Activated naive CD4-positive, alpha-beta T cell treated with anti-CD3 and anti-CD28 coated beads, Interleukin-2, amount 50 U/mL, for 24 hours (primary cell): ENCODE measurements at regions not wholly inside any gene's neighbourhood (a gene's known extent, or its start where the extent isn't known, plus 50 kb on each side); places are given as distances from the start of the nearest gene placed in this dataset.
"Not testable (repeated sequence)": the region's sequence is repeated elsewhere in the genome, so short reads cannot be mapped to it uniquely, and the experiment has no call there.

Source experiments
- H3K27ac Mint-ChIP-seq: one replicate; pipeline ENCODE4 v1.8.0; 2021; ENCODE audit warnings: mild to moderate bottlenecking, mixed read lengths
- H3K27me3 Mint-ChIP-seq: one replicate; pipeline ENCODE4 v1.8.0; 2021; ENCODE audit warnings: mixed read lengths
- H3K36me3 Mint-ChIP-seq: one replicate; pipeline ENCODE4 v1.8.0; 2021; ENCODE audit warnings: mixed read lengths
- H3K4me1 Mint-ChIP-seq: one replicate; pipeline ENCODE4 v1.8.0; 2021; ENCODE audit warnings: mixed read lengths
- H3K4me3 Mint-ChIP-seq: one replicate; pipeline ENCODE4 v1.8.0; 2021; ENCODE audit warnings: mild to moderate bottlenecking, mixed read lengths
- H3K9me3 Mint-ChIP-seq: one replicate; pipeline ENCODE4 v1.8.0; 2021; ENCODE audit warnings: mixed read lengths

- H3K27ac Mint-ChIP-seq, result no peak overlapping the region
- H3K27me3 Mint-ChIP-seq, result no peaks in the 10 kb centered on the region
- H3K36me3 Mint-ChIP-seq, result no peaks in the 10 kb centered on the region
- no peak overlapping the region for H3K4me3 Mint-ChIP-seq
- no peaks in the 10 kb centered on the region for H3K9me3 Mint-ChIP-seq
- H3K4me1 Mint-ChIP-seq, result no peaks in the 10 kb centered on the region
Observed at GRCh38 chr5:121408778-121409177, 442.9 kb upstream of the FTMT start.

- H3K9me3 Mint-ChIP-seq, result no peaks in the 10 kb centered on the region
- no peak overlapping the region for H3K4me3 Mint-ChIP-seq
- no peaks in the 10 kb centered on the region for H3K36me3 Mint-ChIP-seq
- H3K27me3 Mint-ChIP-seq, result no peaks in the 10 kb centered on the region
- H3K27ac Mint-ChIP-seq, result no peak overlapping the region
- H3K4me1 Mint-ChIP-seq, result no peaks in the 10 kb centered on the region
Observed at GRCh38 chr5:121415270-121415669, 436.4 kb upstream of the FTMT start.

GRCh38 chr5:121421646-121422045, 430.0 kb upstream of the FTMT start:
- Mint-ChIP-seq H3K4me1 (no peaks in the 10 kb centered on the region), H3K27ac (no peak overlapping the region), H3K36me3 (no peaks in the 10 kb centered on the region), H3K9me3 (no peaks in the 10 kb centered on the region), H3K27me3 (no peaks in the 10 kb centered on the region), H3K4me3 (no peak overlapping the region)

GRCh38 chr5:121424976-121425375, 426.7 kb upstream of the FTMT start:
- H3K9me3 Mint-ChIP-seq, result peaks cover 5% of the 10 kb centered on the region
- no peaks in the 10 kb centered on the region for H3K27me3 Mint-ChIP-seq
- H3K4me1 Mint-ChIP-seq, result no peaks in the 10 kb centered on the region
- H3K4me3 Mint-ChIP-seq, result no peak overlapping the region
- H3K27ac Mint-ChIP-seq, result no peak overlapping the region
- H3K36me3 Mint-ChIP-seq, result no peaks in the 10 kb centered on the region

GRCh38 chr5:121426153-121426552, 425.5 kb upstream of the FTMT start:
- Mint-ChIP-seq H3K27ac (no peak overlapping the region), H3K36me3 (no peaks in the 10 kb centered on the region), H3K4me3 (no peak overlapping the region), H3K4me1 (no peaks in the 10 kb centered on the region), H3K27me3 (no peaks in the 10 kb centered on the region), H3K9me3 (peaks cover 6% of the 10 kb centered on the region)

GRCh38 chr5:121429761-121430160, 421.9 kb upstream of the FTMT start:
- Mint-ChIP-seq H3K9me3 (peaks cover 6% of the 10 kb centered on the region), H3K36me3 (no peaks in the 10 kb centered on the region), H3K27ac (no peak overlapping the region), H3K27me3 (no peaks in the 10 kb centered on the region), H3K4me3 (no peak overlapping the region), H3K4me1 (no peaks in the 10 kb centered on the region)

- Mint-ChIP-seq H3K36me3 (no peaks in the 10 kb centered on the region), H3K4me3 (no peak overlapping the region), H3K27me3 (no peaks in the 10 kb centered on the region), H3K4me1 (no peaks in the 10 kb centered on the region), H3K9me3 (peaks cover 6% of the 10 kb centered on the region), H3K27ac (no peak overlapping the region)
Observed at GRCh38 chr5:121430538-121430937, 421.1 kb upstream of the FTMT start.

- H3K4me3 Mint-ChIP-seq, result no peak overlapping the region
Observed at GRCh38 chr5:121445511-121445910, 406.2 kb upstream of the FTMT start.

GRCh38 chr5:121462441-121462840, 389.2 kb upstream of the FTMT start:
- Mint-ChIP-seq H3K27me3 (no peaks in the 10 kb centered on the region), H3K4me1 (no peaks in the 10 kb centered on the region), H3K4me3 (no peak overlapping the region), H3K27ac (no peak overlapping the region), H3K9me3 (no peaks in the 10 kb centered on the region), H3K36me3 (no peaks in the 10 kb centered on the region)

More at GRCh38 chr5:121445511-121445910, 406.2 kb upstream of the FTMT start:
- Mint-ChIP-seq H3K27me3 (no peaks in the 10 kb centered on the region), H3K27ac (no peak overlapping the region), H3K9me3 (peaks cover 20% of the 10 kb centered on the region), H3K36me3 (no peaks in the 10 kb centered on the region), H3K4me1 (no peaks in the 10 kb centered on the region)

- not testable (repeated sequence) for H3K4me1 Mint-ChIP-seq, H3K27me3 Mint-ChIP-seq, H3K36me3 Mint-ChIP-seq, H3K27ac Mint-ChIP-seq, H3K4me3 Mint-ChIP-seq, H3K9me3 Mint-ChIP-seq
Observed at GRCh38 chr5:121471222-121471621, 380.5 kb upstream of the FTMT start.

GRCh38 chr5:121478636-121479035, 373.0 kb upstream of the FTMT start:
- Mint-ChIP-seq H3K27me3 (no peaks in the 10 kb centered on the region), H3K36me3 (no peaks in the 10 kb centered on the region), H3K9me3 (no peaks in the 10 kb centered on the region), H3K4me1 (no peaks in the 10 kb centered on the region), H3K27ac (no peak overlapping the region), H3K4me3 (no peak overlapping the region)

- Mint-ChIP-seq H3K27ac (no peak overlapping the region), H3K36me3 (no peaks in the 10 kb centered on the region), H3K27me3 (no peaks in the 10 kb centered on the region), H3K9me3 (no peaks in the 10 kb centered on the region), H3K4me3 (no peak overlapping the region), H3K4me1 (no peaks in the 10 kb centered on the region)
Observed at GRCh38 chr5:121479337-121479736, 372.3 kb upstream of the FTMT start.

- no peaks in the 10 kb centered on the region for H3K27me3 Mint-ChIP-seq
- H3K27ac Mint-ChIP-seq, result no peak overlapping the region
- H3K4me3 Mint-ChIP-seq, result no peak overlapping the region
- H3K4me1 Mint-ChIP-seq, result no peaks in the 10 kb centered on the region
- H3K36me3 Mint-ChIP-seq, result no peaks in the 10 kb centered on the region
- no peaks in the 10 kb centered on the region for H3K9me3 Mint-ChIP-seq
Observed at GRCh38 chr5:121485281-121485680, 366.4 kb upstream of the FTMT start.

- H3K9me3 Mint-ChIP-seq, H3K4me3 Mint-ChIP-seq, H3K36me3 Mint-ChIP-seq, H3K27ac Mint-ChIP-seq, H3K4me1 Mint-ChIP-seq, H3K27me3 Mint-ChIP-seq: not testable (repeated sequence)
Observed at GRCh38 chr5:121485999-121486398, 365.7 kb upstream of the FTMT start.

- no peaks in the 10 kb centered on the region for H3K9me3 Mint-ChIP-seq
- H3K4me1 Mint-ChIP-seq, result no peaks in the 10 kb centered on the region
- H3K36me3 Mint-ChIP-seq, result no peaks in the 10 kb centered on the region
- no peak overlapping the region for H3K4me3 Mint-ChIP-seq
- no peak overlapping the region for H3K27ac Mint-ChIP-seq
- no peaks in the 10 kb centered on the region for H3K27me3 Mint-ChIP-seq
Observed at GRCh38 chr5:121489972-121490371, 361.7 kb upstream of the FTMT start.

GRCh38 chr5:121497176-121497575, 354.5 kb upstream of the FTMT start:
- Mint-ChIP-seq H3K4me1 (no peaks in the 10 kb centered on the region), H3K9me3 (no peaks in the 10 kb centered on the region), H3K36me3 (no peaks in the 10 kb centered on the region), H3K27ac (no peak overlapping the region), H3K27me3 (no peaks in the 10 kb centered on the region), H3K4me3 (no peak overlapping the region)

- no peaks in the 10 kb centered on the region for H3K27me3 Mint-ChIP-seq
- H3K36me3 Mint-ChIP-seq, result no peaks in the 10 kb centered on the region
- no peaks in the 10 kb centered on the region for H3K4me1 Mint-ChIP-seq
- no peak overlapping the region for H3K27ac Mint-ChIP-seq
- no peak overlapping the region for H3K4me3 Mint-ChIP-seq
- H3K9me3 Mint-ChIP-seq, result no peaks in the 10 kb centered on the region
Observed at GRCh38 chr5:121500310-121500709, 351.4 kb upstream of the FTMT start.
